ENCODE measurements at regions not wholly inside any gene's neighbourhood (a gene's known extent, or its start where the extent isn't known, plus 50 kb on each side); places are given as distances from the start of the nearest gene placed in this dataset.

GRCh38 chr2:16003152-16003551, 62.8 kb downstream of the MYCN start:
- intact Hi-C loops (cut with DNase I): no loop called here
- H3K27me3 ChIP-seq (replicated peaks; ENCODE audit: insufficient read depth): no peaks in the 10 kb centered on the region
- H3K9me3 ChIP-seq: no peaks in the 10 kb centered on the region
- H3K36me3 ChIP-seq: no peaks in the 10 kb centered on the region
- H3K27ac ChIP-seq: no peak overlapping the region
- no peak for TF ChIP-seq POLR2A (IDR thresholded peaks at IDR 0.05)
- TF ChIP-seq, protein P1, sequence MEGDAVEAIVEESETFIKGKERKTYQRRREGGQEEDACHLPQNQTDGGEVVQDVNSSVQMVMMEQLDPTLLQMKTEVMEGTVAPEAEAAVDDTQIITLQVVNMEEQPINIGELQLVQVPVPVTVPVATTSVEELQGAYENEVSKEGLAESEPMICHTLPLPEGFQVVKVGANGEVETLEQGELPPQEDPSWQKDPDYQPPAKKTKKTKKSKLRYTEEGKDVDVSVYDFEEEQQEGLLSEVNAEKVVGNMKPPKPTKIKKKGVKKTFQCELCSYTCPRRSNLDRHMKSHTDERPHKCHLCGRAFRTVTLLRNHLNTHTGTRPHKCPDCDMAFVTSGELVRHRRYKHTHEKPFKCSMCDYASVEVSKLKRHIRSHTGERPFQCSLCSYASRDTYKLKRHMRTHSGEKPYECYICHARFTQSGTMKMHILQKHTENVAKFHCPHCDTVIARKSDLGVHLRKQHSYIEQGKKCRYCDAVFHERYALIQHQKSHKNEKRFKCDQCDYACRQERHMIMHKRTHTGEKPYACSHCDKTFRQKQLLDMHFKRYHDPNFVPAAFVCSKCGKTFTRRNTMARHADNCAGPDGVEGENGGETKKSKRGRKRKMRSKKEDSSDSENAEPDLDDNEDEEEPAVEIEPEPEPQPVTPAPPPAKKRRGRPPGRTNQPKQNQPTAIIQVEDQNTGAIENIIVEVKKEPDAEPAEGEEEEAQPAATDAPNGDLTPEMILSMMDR (IDR thresholded peaks at IDR 0.05): no peak
- no peak for TF ChIP-seq POLR2AphosphoS5 (IDR thresholded peaks at IDR 0.05)
- 90% methylated on average over 12 of the region's 12 CpGs for WGBS
- no peak for DNase-seq (ENCODE audit: low spot score)
- H3K4me1 ChIP-seq (replicated peaks): no peaks in the 10 kb centered on the region
- no peak overlapping the region for H3K4me3 ChIP-seq

- Histone ChIP-seq H3K27ac (no peak overlapping the region), H3K27me3 (replicated peaks; ENCODE audit: insufficient read depth) (no peaks in the 10 kb centered on the region), H3K4me1 (replicated peaks) (no peaks in the 10 kb centered on the region), H3K36me3 (no peaks in the 10 kb centered on the region), H3K9me3 (no peaks in the 10 kb centered on the region), H3K4me3 (no peak overlapping the region)
- WGBS: 91% methylated on average over 4 of the region's 4 CpGs
- DNase-seq (ENCODE audit: low spot score): no peak
- TF ChIP-seq POLR2AphosphoS5 (IDR thresholded peaks at IDR 0.05) (no peak), POLR2A (IDR thresholded peaks at IDR 0.05) (no peak)
- TF ChIP-seq, protein P1 (IDR thresholded peaks at IDR 0.05): no peak
- intact Hi-C loops (cut with DNase I): no loop called here
Measured at GRCh38 chr2:16002575-16002974, 62.2 kb downstream of the MYCN start.

- Histone ChIP-seq H3K27me3 (replicated peaks; ENCODE audit: insufficient read depth) (no peaks in the 10 kb centered on the region), H3K27ac (no peak overlapping the region), H3K36me3 (no peaks in the 10 kb centered on the region), H3K4me3 (no peak overlapping the region), H3K4me1 (replicated peaks) (no peaks in the 10 kb centered on the region), H3K9me3 (no peaks in the 10 kb centered on the region)
- DNase-seq (ENCODE audit: low spot score): no peak
- 96% methylated on average over 3 of the region's 3 CpGs for WGBS
- intact Hi-C loops (cut with DNase I): no loop called here
- TF ChIP-seq POLR2A (IDR thresholded peaks at IDR 0.05) (no peak), POLR2AphosphoS5 (IDR thresholded peaks at IDR 0.05) (no peak)
- TF ChIP-seq, protein P1 (IDR thresholded peaks at IDR 0.05): no peak
Measured at GRCh38 chr2:16002144-16002543, 61.8 kb downstream of the MYCN start.

DNA sequence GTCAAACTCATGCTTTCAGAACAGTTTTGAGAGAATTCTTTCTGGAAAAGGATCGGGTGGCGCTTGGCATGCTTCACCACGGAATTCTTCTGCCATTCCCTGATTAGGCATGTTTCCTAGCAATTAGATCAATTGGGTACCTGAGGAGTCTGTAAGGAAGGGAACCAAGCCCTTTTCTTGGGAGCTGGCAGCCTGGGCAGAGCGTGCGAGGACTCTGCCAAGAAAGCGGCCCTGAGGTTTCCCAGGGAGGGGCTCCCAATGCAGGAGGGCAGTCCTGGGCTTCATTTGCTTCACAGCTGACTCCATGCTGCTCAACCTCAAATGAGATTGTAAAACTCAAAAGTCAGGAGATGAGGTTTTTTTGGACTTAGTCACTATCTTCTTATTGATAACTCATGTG, 60.3 kb downstream of the MYCN start:
- 57% methylated on average over 6 of the region's 6 CpGs for WGBS

More for the DNA sequence above, 60.3 kb downstream of the MYCN start:
- Histone ChIP-seq H3K27me3 (replicated peaks; ENCODE audit: insufficient read depth) (no peaks in the 10 kb centered on the region), H3K4me1 (replicated peaks) (no peaks in the 10 kb centered on the region), H3K4me3 (no peak overlapping the region), H3K36me3 (no peaks in the 10 kb centered on the region), H3K9me3 (no peaks in the 10 kb centered on the region), H3K27ac (no peak overlapping the region)
- intact Hi-C loops (cut with DNase I): no loop called here
- TF ChIP-seq, protein P1 (IDR thresholded peaks at IDR 0.05): no peak
- TF ChIP-seq POLR2AphosphoS5 (IDR thresholded peaks at IDR 0.05): no peak
- TF ChIP-seq POLR2A (IDR thresholded peaks at IDR 0.05): no peak
- no peak for DNase-seq (ENCODE audit: low spot score)
